BLaER1 treated with 17β-estradiol and CSF1 and Interleukin-3, amounts not matched to agents 10 nM and 100 nM (cell line): ENCODE measurements at regions not wholly inside any gene's neighbourhood (a gene's known extent, or its start where the extent isn't known, plus 50 kb on each side); places are given as distances from the start of the nearest gene placed in this dataset.

Experiments used
- H3K27ac ChIP-seq, 11 experiments: shearing (Covaris generic); formaldehyde crosslinking; 2 replicates each; pipeline ENCODE4 v1.8.1; 2022
- H3K27me3 ChIP-seq, 11 experiments: shearing (Covaris generic); formaldehyde crosslinking; 2 replicates each; pipeline ENCODE4 v1.8.1; 2022
- H3K36me3 ChIP-seq, 11 experiments: shearing (Covaris generic); formaldehyde crosslinking; 2 replicates each; pipeline ENCODE4 v1.8.1; 2022
- H3K4me1 ChIP-seq, 10 experiments: shearing (Covaris generic); formaldehyde crosslinking; 2 replicates each; pipeline ENCODE4 v1.8.1; 2022
- H3K4me2 ChIP-seq, 11 experiments: shearing (Covaris generic); formaldehyde crosslinking; 2 replicates each; pipeline ENCODE4 v1.8.1; 2022
- H3K4me3 ChIP-seq, 10 experiments: shearing (Covaris generic); formaldehyde crosslinking; 2 replicates each; pipeline ENCODE4 v1.8.1; 2022
- H3K9ac ChIP-seq, 11 experiments: shearing (Covaris generic); formaldehyde crosslinking; 2 replicates each; pipeline ENCODE4 v1.8.1; 2022
- H3K9me3 ChIP-seq, 11 experiments: shearing (Covaris generic); formaldehyde crosslinking; replicated peaks in 1 of 11; 2 replicates each; pipeline ENCODE4 v1.8.1; 2022
- H4K20me1 ChIP-seq, 11 experiments: shearing (Covaris generic); formaldehyde crosslinking; 2 replicates each; pipeline ENCODE4 v1.8.1; 2022
- Cebpa-rat ChIP-seq, 11 experiments: shearing (Covaris generic); IDR thresholded peaks; 2 replicates each; pipeline ENCODE4 v1.8.1; 2022

- 0 out of 20 replicates have a peak overlapping the region, but pooled peaks of 1 of the 10 experiments have one; percentile 17 for H3K4me3 ChIP-seq
- no peaks in the 10 kb centered on the region; a peak in 1 of 22 replicates for H3K36me3 ChIP-seq
- no peak overlapping the region for H3K4me2 ChIP-seq
- TF ChIP-seq Cebpa-rat (IDR thresholded peaks at IDR 0.05) = no peak
- peaks cover 41 to 67% (median 50%) of the 10 kb centered on the region in 11 experiments for H3K9me3 ChIP-seq
- peaks cover 0 to 10% (median 0%) of the 10 kb centered on the region in 10 experiments; a peak in 4 of 20 replicates for H3K4me1 ChIP-seq
- H3K27ac ChIP-seq = no peak overlapping the region
- no peaks in the 10 kb centered on the region for H3K27me3 ChIP-seq
- H4K20me1 ChIP-seq = no peaks in the 10 kb centered on the region
- H3K9ac ChIP-seq = no peak overlapping the region
Observed at GRCh38 chr3:13972679-13973379, 93.0 kb upstream of the WNT7A start.

GRCh38 chr3:13966302-13966701, 86.4 kb upstream of the WNT7A start:
- H3K4me1 ChIP-seq = peaks cover 0 to 5% (median 0%) of the 10 kb centered on the region in 10 experiments; a peak in 1 of 20 replicates
- H3K36me3 ChIP-seq = no peaks in the 10 kb centered on the region
- H3K27ac ChIP-seq = no peak overlapping the region
- H3K4me2 ChIP-seq = no peak overlapping the region
- H3K9ac ChIP-seq = no peak overlapping the region
- peaks cover 6 to 24% (median 18%) of the 10 kb centered on the region in 11 experiments; a peak in 20 of 22 replicates for H3K9me3 ChIP-seq
- no peaks in the 10 kb centered on the region for H4K20me1 ChIP-seq
- no peak overlapping the region for H3K4me3 ChIP-seq
- TF ChIP-seq Cebpa-rat (IDR thresholded peaks at IDR 0.05) = no peak
- H3K27me3 ChIP-seq = no peaks in the 10 kb centered on the region

GRCh38 chr3:13963137-13963886, 83.4 kb upstream of the WNT7A start:
- no peaks in the 10 kb centered on the region for H3K36me3 ChIP-seq
- H3K4me1 ChIP-seq = peaks cover 0 to 5% (median 0%) of the 10 kb centered on the region in 10 experiments; a peak in 1 of 20 replicates
- no peak overlapping the region for H3K27ac ChIP-seq
- H3K4me3 ChIP-seq = no peak overlapping the region
- peaks cover 0 to 12% (median 0%) of the 10 kb centered on the region in 11 experiments; a peak in 6 of 22 replicates for H3K9me3 ChIP-seq
- peak overlapping the region in 1 of 11 experiments; percentile 4; a peak in 1 of 22 replicates for H3K4me2 ChIP-seq
- no peaks in the 10 kb centered on the region for H3K27me3 ChIP-seq
- H3K9ac ChIP-seq = no peak overlapping the region
- H4K20me1 ChIP-seq = no peaks in the 10 kb centered on the region
- TF ChIP-seq Cebpa-rat (IDR thresholded peaks at IDR 0.05) = no peak

GRCh38 chr3:13954741-13955483, 75.0 kb upstream of the WNT7A start:
- no peak overlapping the region for H3K4me3 ChIP-seq
- peaks cover 0 to 7% (median 0%) of the 10 kb centered on the region in 11 experiments; a peak in 1 of 22 replicates for H3K9me3 ChIP-seq
- no peaks in the 10 kb centered on the region for H3K36me3 ChIP-seq
- H3K9ac ChIP-seq = no peak overlapping the region
- H4K20me1 ChIP-seq = no peaks in the 10 kb centered on the region
- peak overlapping the region in 7 of 11 experiments; percentile 9 to 55 (median 37); a peak in 10 of 22 replicates for H3K4me2 ChIP-seq
- TF ChIP-seq Cebpa-rat (IDR thresholded peaks at IDR 0.05) = no peak
- H3K4me1 ChIP-seq = peaks cover 8 to 26% (median 15%) of the 10 kb centered on the region in 10 experiments
- H3K27ac ChIP-seq = no peak overlapping the region
- no peaks in the 10 kb centered on the region for H3K27me3 ChIP-seq

GRCh38 chr3:13954266-13954665, 74.4 kb upstream of the WNT7A start:
- H3K27ac ChIP-seq = no peak overlapping the region
- H3K36me3 ChIP-seq = no peaks in the 10 kb centered on the region
- no peaks in the 10 kb centered on the region for H3K27me3 ChIP-seq
- peaks cover 8 to 26% (median 15%) of the 10 kb centered on the region in 10 experiments for H3K4me1 ChIP-seq
- H3K4me3 ChIP-seq = no peak overlapping the region
- H3K4me2 ChIP-seq = no peak overlapping the region
- TF ChIP-seq Cebpa-rat (IDR thresholded peaks at IDR 0.05) = no peak
- no peak overlapping the region for H3K9ac ChIP-seq
- H4K20me1 ChIP-seq = no peaks in the 10 kb centered on the region
- peaks cover 0 to 7% (median 0%) of the 10 kb centered on the region in 11 experiments; a peak in 1 of 22 replicates for H3K9me3 ChIP-seq

- Histone ChIP-seq H3K4me3 (no peak overlapping the region), H3K4me1 (peaks cover 8 to 26% (median 15%) of the 10 kb centered on the region in 10 experiments), H3K27ac (no peak overlapping the region), H3K36me3 (no peaks in the 10 kb centered on the region), H4K20me1 (no peaks in the 10 kb centered on the region), H3K9ac (no peak overlapping the region), H3K4me2 (no peak overlapping the region), H3K9me3 (peaks cover 4 to 28% (median 6%) of the 10 kb centered on the region in 11 experiments; a peak in 21 of 22 replicates), H3K27me3 (no peaks in the 10 kb centered on the region)
- no peak for TF ChIP-seq Cebpa-rat (IDR thresholded peaks at IDR 0.05)
Observed at GRCh38 chr3:13951184-13951583, 71.3 kb upstream of the WNT7A start.

GRCh38 chr3:13950042-13950441, 70.2 kb upstream of the WNT7A start:
- no peak for TF ChIP-seq Cebpa-rat (IDR thresholded peaks at IDR 0.05)
- Histone ChIP-seq H3K9ac (no peak overlapping the region), H3K9me3 (peaks cover 11 to 40% (median 16%) of the 10 kb centered on the region in 11 experiments; a peak in 21 of 22 replicates), H4K20me1 (no peaks in the 10 kb centered on the region), H3K4me1 (peaks cover under 1 to 20% (median 9%) of the 10 kb centered on the region in 10 experiments; a peak in 19 of 20 replicates), H3K4me2 (no peak overlapping the region), H3K27me3 (no peaks in the 10 kb centered on the region), H3K27ac (no peak overlapping the region), H3K36me3 (no peaks in the 10 kb centered on the region), H3K4me3 (no peak overlapping the region)

GRCh38 chr3:13947912-13948311, 68.0 kb upstream of the WNT7A start:
- Histone ChIP-seq H3K4me1 (peaks cover 0 to 13% (median 3%) of the 10 kb centered on the region in 10 experiments; a peak in 14 of 20 replicates), H3K27ac (no peak overlapping the region), H3K27me3 (no peaks in the 10 kb centered on the region), H3K4me2 (no peak overlapping the region), H4K20me1 (no peaks in the 10 kb centered on the region), H3K9me3 (peaks cover 21 to 59% (median 33%) of the 10 kb centered on the region in 11 experiments), H3K4me3 (no peak overlapping the region), H3K9ac (no peak overlapping the region), H3K36me3 (no peaks in the 10 kb centered on the region)
- no peak for TF ChIP-seq Cebpa-rat (IDR thresholded peaks at IDR 0.05)
